GM18508 (cell line): ENCODE measurements at regions not wholly inside any gene's neighbourhood (a gene's known extent, or its start where the extent isn't known, plus 50 kb on each side); places are given as distances from the start of the nearest gene placed in this dataset.
"Not testable (repeated sequence)": the region's sequence is repeated elsewhere in the genome, so short reads cannot be mapped to it uniquely, and the experiment has no call there.

Source experiments
- ATAC-seq: cut with Tn5 transposase; IDR thresholded peaks from one replicate; pipeline ENCODE4 v1.9.1; 2021; ENCODE audit warnings: moderate number of reproducible peaks; ENCODE audit not compliant: insufficient read depth, unreplicated experiment

DNA sequence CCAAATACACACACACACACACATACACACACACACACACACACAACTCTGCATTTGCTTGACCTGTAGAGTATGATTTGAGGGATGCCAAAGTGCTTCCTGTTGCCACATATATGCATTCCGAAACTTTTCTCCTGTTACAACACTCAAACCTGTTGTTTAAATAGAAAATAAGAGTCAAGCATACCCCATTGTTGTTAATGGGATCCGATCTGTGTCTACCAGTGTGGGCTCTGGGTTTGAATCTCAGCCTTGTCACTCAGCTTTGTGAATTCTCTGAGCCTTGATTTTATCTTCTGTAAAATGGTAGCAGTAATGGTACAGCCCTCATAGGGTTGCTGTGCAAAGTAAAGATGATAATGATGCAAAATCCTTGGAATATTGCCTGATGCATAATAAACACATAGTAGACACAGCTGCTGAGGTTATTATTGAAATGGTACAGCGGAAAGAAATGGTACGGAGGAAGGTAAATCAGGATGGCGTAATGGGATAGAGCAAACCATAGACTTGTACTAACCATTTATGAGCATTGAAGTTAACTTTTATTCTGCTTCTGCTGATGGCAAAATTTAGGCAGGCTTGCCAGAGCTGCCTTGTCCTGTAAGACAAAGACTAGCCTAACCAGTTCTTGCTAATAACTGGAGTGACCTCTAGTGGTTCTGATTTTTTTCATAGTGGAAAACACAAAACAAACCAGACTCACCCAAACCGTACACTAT is 113.5 kb upstream of the PHACTR1 start:
- ATAC-seq, result no peak

DNA sequence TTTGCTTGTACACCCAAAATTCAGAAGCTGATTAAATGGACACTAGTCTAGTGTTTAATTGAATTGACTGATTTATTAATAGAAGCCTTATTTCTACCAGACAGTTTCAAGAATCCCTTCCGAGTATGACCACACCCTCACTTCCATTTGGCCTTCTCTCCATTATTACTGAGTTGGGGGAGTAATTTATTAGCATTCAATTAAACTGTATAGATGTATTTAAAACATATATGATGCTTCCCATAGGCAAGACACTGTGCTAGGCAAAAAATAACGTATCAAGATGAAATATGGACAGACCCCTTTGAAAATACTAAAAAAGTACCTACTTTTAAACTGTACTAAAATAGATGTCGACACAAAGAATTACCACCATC is 112.9 kb upstream of the PHACTR1 start:
- ATAC-seq, result no peak

DNA sequence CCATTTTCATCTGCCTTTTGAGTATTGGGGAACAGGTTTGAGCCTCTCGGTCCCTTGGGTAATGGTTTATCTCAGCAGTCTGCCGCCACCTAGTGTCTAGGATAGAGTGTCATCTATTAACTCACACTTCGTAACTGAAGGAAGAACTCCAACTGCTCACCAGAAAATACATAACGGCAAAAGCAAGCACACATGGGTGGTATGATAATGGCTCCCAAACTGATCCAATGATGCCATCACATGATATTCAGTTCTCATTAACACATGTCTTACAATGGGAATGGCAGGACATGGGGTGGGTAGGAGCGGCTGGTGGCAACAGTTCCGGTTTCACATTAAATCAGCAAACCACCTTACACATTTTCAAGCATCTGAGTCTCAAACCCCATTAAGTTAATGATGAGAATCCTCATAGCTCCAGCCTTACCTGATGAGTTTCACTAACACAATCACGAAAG is 110.7 kb upstream of the PHACTR1 start:
- ATAC-seq, result peak; percentile 22

DNA sequence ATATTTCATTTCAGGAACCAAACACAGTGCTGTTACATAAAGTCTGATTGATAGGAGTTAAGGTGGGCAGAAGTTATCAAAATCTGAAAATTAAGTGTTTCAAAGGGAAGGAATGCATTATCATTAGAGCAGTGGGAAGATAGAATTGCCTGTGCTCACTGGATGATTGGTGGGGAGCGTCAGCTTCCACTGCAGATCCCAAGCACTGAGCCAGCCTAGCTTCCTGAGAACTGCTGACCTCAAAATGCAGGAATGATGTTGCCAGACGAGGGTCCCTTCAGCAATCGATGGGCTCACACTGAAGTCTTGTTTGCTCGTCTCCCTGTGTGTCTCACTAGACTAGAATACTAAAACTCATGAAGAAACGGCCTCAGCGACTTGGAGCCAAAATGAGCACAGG is 110.0 kb upstream of the PHACTR1 start:
- ATAC-seq, result no peak

DNA sequence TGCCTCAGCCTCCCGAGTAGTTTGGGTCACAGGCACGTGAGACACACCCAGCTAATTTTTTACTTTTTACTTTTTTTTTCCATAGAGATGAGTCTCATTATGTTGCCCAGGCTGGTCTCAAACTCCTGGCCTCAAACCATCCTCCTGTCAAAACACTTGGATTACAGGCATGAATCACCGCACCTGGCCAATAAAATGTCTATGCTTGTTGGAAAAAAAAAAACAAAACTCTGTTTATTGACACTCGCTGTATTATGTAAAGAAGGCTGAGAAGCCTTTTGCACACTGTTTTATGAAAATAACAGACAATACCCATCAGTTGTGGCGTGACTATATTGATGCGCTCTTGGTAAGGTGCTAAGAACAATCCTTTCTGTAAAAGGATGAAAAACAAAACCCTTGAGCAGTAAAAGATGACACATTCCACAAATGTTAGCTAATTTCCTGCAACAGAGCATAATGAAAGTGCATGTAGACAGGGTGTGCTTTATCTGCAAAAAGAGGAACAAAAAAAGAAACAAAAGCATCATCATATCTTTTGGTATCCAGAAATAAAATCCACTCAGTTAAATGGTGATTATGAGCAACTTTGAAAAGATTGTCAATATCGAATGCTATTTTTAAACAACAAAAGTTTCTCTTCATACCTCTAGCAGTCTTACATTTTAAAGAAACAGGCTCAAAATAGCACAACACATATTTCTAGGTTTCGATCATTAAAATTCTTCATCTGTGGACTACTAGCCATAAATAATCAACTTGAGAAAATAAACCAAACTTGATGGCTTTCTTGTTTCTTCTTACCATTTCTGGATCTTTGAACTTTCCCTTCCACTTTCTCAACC is 108.3 kb upstream of the PHACTR1 start:
- peak; percentile 63 for ATAC-seq

DNA sequence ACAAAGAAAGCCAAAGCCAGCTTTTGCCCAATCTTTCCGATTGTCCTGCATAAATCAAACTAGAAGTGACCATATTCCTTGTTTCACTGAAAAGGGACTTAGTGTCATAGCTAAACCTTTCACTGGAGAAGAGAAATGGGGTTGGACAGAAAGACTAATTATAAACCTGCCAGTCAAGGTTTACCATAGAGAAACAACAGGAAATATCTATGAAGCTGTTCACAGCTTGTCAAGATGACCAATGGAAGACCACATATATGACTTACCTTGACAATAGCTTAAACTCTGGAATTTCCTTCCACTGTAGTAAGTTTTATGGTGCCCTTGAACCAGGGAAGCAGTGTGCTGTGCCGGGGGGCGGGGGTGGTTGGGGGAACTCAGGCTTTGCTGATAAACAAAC is 107.7 kb upstream of the PHACTR1 start:
- ATAC-seq, result peak; percentile 9

DNA sequence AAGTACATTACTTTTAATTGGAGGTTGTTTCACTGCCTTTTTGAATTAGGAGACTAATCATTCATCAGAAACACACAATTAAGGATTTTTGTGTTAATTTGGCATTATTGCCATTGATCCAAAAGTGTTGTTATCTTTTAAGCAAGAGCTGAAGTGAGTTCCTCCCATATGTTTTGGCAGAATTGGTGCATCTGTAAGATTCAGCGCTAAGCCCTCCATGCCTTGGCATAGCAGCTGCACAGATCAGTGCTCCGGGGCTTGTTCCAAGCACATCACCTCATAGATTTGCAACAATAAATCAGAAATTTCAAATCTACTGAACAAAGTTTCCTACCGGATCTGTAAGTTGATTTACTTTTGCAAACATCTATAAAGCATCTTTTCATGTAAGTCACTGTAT is 106.8 kb upstream of the PHACTR1 start:
- ATAC-seq, result no peak

DNA sequence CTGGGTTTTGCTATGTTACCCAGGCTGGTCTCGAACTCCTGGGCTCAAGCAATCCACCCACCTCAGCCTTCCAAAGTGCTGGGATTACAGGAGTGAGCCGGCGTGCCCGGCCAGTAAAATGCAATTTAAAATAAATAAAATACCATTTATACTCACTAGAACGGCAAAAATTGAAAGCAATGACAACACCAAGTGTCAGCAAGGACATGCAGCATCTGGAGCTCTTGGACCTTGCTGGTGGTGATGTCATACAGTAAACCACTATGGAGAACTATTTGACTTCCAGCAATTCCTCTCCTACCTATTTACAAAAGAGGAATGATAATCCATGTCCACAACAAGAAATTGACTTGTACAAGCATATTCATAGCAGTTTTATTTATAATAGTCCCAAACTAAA is 105.7 kb upstream of the PHACTR1 start:
- ATAC-seq, result no peak

DNA sequence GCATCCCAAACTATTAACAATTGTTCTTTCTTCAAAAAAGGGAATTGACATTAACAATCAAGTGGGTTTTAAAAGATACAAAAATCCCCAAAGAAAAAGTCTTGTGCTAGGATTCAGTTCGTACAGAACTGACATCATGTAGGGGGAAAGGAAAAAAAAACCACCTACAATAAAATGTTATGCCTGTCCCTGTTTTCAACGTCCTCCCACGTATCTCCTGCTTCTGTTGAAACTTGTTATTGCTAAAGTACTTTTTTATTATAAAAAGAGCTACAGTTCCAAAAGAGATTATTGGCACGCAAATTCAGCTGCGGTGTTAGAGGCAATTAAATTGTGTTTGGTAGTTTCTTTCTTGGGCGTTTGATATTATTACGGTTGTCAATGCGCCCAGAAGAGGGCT is 102.8 kb upstream of the PHACTR1 start:
- no peak for ATAC-seq

DNA sequence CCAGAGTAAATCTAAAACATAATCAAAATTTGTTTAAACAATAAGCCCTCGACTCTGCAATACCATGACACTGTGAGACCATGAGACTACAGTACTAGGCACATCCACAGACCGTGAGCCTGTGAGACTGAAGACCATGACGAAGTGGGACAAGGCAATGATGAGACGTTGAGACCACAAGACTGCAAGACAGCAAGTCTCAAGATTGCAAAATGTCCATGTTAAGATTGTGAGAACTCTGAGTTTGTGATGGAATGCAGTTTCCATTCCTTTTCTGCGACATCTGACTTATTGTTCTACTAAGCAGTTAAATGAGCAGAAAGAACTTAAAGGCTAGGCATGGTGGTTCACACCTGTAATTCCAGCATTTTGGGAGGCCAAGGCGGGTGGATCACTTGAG is 102.1 kb upstream of the PHACTR1 start:
- ATAC-seq, result no peak

DNA sequence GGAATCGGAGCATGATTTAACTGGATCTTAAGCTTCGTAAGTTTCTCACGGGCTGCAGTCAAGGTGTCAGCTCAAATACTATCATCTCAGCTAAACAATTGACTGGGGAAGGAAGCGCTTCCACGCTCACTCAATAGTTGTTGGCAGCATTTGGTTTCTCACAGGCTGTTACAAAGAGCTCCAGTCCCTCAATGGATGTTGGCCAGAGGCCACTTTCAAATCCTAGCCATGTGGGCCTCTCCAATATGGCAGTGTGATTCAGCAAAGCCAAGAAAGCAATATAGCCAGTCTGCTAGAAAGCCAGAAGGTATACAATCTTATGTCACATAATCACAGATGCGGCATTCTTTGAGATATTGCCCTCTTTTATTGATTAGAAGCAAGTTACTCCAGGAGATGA is 98.3 kb upstream of the PHACTR1 start:
- ATAC-seq, result no peak

DNA sequence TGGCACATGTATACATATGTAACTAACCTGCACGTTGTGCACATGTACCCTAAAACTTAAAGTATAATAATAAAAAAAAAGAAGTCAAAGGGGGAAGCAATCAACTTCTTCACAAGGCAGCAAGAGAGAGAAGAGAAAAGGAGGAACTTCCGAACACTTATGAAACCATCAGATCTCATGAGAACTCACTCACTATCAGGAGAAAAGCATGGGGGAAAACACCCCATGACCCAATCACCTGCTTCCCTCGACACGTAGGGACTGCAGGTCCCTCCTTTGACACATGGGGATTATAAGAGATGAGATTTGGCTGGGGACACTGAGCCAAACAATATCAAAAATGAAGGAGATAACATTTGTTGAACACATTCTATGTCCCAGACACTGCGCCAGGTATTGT is 94.8 kb upstream of the PHACTR1 start:
- ATAC-seq, result no peak

DNA sequence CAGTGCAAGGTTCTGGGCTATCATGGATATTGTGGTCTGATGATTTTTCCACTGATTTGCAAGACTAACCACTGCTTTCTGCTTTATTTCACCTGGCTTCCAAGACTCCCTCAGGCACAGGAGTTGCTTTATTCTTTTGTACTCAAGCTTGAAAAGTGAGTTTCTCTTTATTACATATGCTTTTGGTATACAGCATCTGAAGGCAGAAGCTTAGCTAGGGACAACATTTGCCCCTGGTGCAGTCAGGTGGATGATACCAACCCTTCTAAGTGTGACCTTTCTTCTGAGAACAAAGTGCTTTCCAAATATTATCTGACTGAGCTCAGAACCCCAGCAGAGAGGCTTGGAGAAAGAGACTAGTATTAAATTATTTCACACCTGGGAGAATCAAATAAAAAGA is 94.0 kb upstream of the PHACTR1 start:
- ATAC-seq, result no peak

DNA sequence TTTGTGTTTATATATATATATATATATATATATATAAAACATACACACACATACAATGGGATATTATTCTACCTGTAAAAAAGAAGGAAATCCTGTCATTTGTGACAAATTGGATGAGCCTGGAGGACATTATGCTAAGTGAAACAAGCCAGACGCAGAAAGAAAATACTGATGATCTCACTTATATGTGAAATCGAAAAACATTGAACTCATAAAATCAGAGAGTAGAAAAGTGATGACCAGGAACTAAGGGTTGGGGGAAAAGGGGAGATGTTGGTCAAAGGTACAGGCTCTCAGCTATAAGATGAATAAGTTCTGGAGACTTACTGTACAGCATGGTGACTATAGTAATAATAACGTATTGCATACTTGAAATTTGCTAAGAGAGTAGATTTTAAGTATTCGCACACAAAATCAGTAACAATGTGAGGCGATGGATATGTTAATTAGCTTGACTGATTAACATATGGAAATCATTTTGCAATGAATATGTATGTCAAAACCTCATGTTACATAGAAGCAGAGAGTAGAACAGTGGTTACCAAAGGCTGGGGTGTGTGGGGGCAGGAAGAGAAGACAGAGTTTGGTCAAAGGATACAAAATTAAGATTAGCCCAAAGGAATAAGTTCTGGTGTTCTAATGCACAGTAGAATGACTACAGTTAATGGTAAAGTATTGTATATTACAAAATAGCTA is 92.3 kb upstream of the PHACTR1 start:
- ATAC-seq, result no peak

DNA sequence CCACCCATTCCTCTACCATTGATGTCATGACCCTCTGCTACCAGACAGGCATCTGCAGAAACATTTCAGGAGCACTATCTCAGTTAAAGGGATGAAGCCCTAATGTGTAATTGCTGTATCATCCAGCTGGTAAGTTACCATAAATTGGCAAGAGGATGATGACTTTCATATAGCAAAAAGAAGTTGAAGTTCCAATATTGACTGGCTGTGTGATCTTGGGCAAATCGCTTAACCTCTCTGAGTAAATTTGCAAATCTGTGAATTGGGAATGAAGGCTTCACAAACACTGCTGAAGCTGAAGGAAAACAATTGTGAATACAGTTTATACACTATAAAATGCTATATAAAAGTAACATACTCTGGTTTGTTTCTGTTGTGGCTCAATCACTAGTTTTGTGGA is 89.5 kb upstream of the PHACTR1 start:
- ATAC-seq, result no peak

DNA sequence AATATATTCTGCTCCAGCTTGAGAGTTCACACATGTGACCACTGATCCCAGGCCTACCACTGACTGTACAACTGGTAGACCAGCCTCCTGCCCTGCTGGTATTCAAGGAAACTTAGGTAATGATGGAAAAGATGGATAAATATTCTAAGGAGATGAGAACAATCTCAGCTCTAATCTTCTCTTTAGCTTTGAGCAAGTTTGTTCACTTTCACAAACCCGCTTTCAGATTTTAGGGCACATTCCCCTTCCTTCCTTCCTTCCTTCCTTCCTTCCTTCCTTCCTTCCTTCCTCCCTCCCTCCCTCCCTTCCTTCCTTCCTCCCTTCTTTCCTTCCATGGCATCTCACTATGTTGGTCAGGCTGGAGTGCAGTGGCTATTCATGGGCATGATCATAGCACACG is 88.2 kb upstream of the PHACTR1 start:
- ATAC-seq, result no peak

DNA sequence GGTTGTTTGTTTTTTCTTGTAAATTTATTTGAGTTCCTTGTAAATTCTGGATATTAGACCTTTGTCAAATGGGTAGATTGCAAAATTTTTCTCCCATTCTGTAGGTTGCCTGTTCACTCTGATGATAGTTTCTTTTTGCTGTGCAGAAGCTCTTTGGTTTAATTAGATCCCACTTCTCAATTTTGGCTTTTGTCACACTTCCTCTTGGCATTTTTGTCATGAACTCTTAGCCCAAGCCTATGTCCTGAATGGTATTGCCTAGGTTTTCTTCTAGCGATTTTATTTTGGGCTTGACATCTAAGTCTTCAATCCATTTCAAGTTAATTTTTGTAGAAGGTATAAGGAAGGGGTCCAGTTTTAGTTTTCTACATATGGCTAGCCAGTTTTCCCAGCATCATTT is 82.8 kb upstream of the PHACTR1 start:
- ATAC-seq, result not testable (repeated sequence)

DNA sequence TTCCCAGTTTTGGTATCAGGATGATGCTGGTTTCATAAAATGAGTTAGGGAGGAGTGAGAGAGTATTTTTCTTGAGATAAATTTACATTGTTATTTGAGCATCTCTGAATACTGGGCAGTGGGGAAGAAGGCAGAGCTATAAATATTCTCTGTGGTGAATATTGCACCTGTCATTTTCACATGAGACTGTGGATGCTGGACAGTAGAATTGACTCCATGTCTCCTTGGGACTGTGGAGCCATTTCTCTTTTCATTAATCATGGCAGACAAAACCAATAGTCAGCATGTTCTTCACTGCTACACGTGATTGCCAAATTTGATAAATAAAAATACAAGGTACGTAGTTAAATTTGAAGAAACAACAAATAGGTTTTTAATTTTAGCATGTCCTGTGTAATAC is 81.2 kb upstream of the PHACTR1 start:
- no peak for ATAC-seq

DNA sequence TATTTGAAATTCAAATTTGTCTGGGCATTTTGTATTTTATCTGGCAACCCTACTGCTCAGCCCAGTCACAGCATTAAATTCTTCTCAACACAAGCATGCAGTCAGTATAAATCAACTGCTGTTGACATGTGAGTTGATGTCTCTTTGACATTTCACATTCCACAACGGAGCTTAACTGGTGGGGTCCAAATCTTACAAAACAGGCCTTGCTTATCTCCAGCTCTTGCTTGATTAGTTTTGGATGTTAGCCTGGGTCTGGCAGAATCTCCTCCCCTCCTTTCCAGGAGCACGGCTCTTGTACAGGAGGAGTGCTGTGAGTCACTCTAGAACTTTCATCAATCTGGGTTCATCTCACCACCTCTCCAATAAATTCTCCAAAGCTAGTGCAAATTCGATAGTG is 80.8 kb upstream of the PHACTR1 start:
- no peak for ATAC-seq

DNA sequence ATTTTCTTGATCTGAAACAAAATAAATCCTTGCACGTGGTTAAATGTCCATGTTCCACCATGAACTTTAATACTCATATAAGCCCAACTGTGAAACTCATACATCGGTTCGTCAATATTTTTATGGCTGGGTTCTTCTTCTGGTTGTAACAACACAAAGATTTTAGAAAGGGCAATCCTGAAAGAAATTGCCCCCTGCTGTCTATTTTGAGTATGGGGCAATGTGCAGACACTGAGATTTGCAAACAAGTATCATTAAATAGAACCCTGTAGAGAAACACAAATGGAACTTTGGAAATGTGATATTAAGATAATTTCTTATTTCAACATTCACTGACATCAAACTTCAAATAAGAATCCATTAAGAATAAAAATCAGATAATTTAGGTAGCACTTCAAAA is 80.2 kb upstream of the PHACTR1 start:
- ATAC-seq, result no peak

DNA sequence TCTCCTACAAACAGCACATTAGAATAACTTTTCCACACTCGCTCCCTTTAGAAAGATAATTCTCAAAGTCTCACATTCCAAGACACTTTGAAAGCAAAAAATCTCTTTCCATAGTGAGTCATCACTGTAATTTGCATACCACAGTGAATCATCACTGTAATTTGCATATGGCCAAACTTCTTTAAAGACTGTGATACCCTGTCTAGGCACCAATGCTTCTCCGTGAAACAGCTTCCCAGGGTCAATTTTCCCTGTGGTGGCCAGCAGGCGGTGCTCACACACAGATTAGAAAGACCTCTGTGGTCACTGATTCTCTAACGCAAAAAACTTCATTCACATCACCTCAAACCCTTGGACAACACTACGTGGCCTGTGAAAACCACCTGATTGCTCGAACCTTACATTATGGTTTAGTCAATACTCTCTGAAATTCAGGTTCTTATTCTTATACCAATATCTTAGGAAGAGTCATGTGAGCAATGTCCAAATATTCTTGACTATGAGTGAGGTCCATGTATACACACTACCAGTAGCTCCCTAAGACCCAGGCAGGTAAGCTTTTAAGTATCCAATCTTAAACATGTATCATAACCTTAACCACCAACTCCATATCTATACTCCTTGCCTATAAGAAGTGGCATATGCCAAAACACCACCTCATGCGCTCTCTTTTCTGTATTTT is 78.5 kb upstream of the PHACTR1 start:
- no peak for ATAC-seq
